Neuron (in vitro differentiated cells): ENCODE measurements at regions not wholly inside any gene's neighbourhood (a gene's known extent, or its start where the extent isn't known, plus 50 kb on each side); places are given as distances from the start of the nearest gene placed in this dataset.

Source experiments
- H2AFZ ChIP-seq: one replicate; pipeline ENCODE4 v1.6.1; 2013; ENCODE audit warnings: low read depth, mild to moderate bottlenecking, inconsistent platforms, low read length, moderate library complexity
- H3K27me3 ChIP-seq: one replicate; pipeline ENCODE4 v1.6.1; 2013; ENCODE audit warnings: low read length; ENCODE audit not compliant: insufficient read depth
- H3K36me3 ChIP-seq: one replicate; pipeline ENCODE4 v1.6.1; 2013; ENCODE audit warnings: low read length; ENCODE audit not compliant: insufficient read depth
- H3K4me1 ChIP-seq: one replicate; pipeline ENCODE4 v1.6.1; 2013; ENCODE audit warnings: low read length; ENCODE audit not compliant: insufficient read depth
- H3K4me3 ChIP-seq: 2 replicates; pipeline ENCODE4 v1.5.1; 2013; ENCODE audit warnings: mild to moderate bottlenecking, low read length, moderate library complexity
- H3K9me3 ChIP-seq: one replicate; pipeline ENCODE4 v1.6.1; 2013; ENCODE audit warnings: low read length

DNA sequence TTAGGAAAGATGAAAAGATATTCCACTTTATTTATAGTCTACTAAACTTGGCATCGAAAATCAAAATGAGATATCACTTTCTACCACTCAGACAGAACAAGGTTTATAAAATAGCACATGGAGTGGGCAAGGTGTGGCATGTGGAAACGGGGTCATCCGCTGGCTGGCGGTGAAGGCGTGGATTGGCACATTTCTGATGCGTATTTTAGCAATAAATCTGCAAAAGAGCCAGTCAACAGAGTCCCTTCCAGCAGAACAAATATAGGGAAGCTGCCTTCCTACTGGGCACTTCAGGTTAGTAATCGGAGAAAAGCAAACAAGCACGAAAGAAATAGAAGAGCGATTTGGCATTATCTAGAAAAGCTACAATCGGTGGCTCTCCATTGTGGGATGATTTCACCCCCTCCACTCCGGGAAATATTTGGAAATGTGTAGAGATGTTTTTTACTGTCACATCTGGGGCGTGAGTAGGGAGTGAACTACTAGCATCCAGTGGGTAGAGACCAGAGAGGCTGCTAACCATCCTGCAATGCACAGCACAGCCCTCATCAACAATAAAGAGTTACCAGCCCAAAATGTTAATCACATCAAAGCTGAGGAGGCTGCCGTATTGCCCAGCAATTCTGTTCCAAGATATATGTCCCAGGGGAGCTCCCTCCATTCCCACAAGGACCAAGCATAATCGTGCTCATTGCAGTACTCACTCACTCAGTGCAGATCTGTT is 116.1 kb upstream of the PEG3 start:
- no peaks in the 10 kb centered on the region for H3K27me3 ChIP-seq
- H2AFZ ChIP-seq = no peak overlapping the region
- no peak overlapping the region for H3K4me3 ChIP-seq
- H3K36me3 ChIP-seq = no peaks in the 10 kb centered on the region
- peaks cover 32% of the 10 kb centered on the region for H3K4me1 ChIP-seq
- no peaks in the 10 kb centered on the region for H3K9me3 ChIP-seq

DNA sequence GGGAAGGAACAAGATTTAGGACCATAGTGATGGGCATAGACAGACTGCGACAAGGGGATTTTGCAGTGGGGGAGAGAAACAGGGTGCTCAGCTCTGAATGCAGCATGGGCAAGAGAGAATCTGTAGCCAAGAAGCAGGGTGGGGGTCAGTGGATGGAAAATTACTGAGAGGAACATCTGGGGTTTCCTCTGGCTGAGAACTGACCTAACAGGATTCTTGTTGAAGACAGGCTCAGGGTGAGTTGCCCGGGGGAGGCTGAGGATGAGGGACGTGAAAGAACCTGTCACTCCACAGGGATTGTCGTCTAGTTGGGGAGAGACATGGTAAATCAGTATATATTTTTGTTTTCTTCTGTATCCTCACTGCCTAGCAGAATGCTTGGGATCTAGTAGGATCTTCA is 118.7 kb upstream of the PEG3 start:
- Histone ChIP-seq H2AFZ (no peak overlapping the region), H3K9me3 (no peaks in the 10 kb centered on the region)

DNA sequence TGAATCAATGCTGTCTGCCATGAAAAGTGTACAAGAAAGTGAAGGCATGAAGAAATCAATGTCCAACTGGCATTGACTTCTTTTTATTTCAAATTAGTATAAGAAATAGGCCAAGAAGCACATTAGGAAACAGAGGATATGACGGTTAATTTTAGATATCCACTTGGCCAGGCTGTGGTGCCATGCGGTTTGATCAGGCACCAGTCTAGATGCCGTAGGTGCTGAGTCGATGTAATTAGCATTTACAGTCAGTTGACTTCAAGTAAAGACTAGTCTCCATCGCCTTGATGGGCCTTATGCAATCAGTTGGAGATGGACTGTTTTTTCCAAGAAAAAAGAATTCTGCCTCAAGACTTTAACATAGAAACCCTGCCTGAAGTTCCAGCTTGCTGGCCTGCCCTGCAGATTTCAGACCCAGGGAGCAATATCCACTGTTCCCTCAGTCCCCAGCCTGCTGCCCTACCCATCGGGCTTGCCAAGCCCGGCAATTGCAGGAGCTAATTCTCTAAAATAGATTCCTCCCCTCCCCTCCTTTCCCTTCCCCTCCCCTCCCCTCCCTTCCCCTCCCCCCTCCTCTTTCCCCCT is 120.5 kb upstream of the PEG3 start:
- Histone ChIP-seq H3K27me3 (no peaks in the 10 kb centered on the region), H3K4me3 (no peak overlapping the region), H3K4me1 (peaks cover 40% of the 10 kb centered on the region), H3K36me3 (no peaks in the 10 kb centered on the region), H3K9me3 (no peaks in the 10 kb centered on the region), H2AFZ (no peak overlapping the region)

More for the DNA sequence above, 118.7 kb upstream of the PEG3 start:
- H3K36me3 ChIP-seq = no peaks in the 10 kb centered on the region
- H3K27me3 ChIP-seq = no peaks in the 10 kb centered on the region
- H3K4me1 ChIP-seq = peaks cover 29% of the 10 kb centered on the region
- no peak overlapping the region for H3K4me3 ChIP-seq

DNA sequence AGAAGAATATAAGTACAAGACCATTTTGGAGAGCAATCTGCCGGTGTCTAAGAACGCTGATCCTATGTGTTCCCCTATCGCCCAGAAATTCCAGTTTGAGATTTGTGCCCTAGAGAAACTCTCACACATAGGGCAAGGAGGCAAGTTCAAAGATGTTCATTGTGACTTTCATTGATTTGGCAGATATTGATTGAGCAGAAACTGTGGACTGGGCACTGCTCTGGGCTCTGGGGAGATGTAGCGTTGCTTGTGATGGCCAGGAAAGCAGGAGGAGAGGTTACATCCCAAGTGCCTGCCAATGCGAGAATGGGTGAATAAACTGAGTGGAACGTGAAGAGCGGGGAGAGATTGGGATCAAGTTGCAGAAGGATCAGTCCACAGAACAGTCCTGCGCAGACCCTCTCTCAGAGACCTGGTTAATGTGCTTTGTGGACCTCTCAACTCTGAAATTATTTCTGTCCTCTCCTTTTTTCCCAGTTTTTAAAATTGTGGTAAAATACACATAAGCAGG is 123.9 kb upstream of the PEG3 start:
- Histone ChIP-seq H3K27me3 (peaks cover 3% of the 10 kb centered on the region), H3K4me1 (peaks cover 33% of the 10 kb centered on the region), H2AFZ (no peak overlapping the region), H3K36me3 (no peaks in the 10 kb centered on the region), H3K9me3 (no peaks in the 10 kb centered on the region), H3K4me3 (no peak overlapping the region)

DNA sequence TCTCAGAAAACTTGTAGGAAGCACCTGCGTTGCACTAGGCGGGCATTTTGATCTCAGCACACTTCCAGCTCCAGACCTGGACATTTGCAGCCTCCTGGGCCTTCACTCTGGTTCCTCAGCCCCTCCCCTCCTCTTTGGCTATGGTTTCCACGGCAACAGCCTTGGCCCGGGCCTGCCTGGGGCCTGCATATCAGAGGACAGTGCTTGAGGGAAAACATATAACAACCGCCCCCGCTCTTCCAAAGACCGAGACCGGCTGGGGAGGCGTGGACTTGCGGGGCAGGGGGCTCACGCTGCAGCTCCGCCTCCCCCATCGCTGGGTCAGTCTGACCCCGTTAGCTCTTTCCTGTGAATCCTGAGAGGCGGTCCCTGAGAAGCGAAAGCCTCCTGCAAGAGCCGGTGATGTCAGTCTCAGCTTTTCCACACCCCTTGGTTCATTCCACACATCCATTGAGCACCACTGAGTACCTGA is 125.7 kb upstream of the PEG3 start:
- Histone ChIP-seq H3K36me3 (no peaks in the 10 kb centered on the region), H2AFZ (no peak overlapping the region), H3K4me3 (no peak overlapping the region), H3K27me3 (peaks cover 3% of the 10 kb centered on the region), H3K4me1 (peaks cover 33% of the 10 kb centered on the region), H3K9me3 (no peaks in the 10 kb centered on the region)

DNA sequence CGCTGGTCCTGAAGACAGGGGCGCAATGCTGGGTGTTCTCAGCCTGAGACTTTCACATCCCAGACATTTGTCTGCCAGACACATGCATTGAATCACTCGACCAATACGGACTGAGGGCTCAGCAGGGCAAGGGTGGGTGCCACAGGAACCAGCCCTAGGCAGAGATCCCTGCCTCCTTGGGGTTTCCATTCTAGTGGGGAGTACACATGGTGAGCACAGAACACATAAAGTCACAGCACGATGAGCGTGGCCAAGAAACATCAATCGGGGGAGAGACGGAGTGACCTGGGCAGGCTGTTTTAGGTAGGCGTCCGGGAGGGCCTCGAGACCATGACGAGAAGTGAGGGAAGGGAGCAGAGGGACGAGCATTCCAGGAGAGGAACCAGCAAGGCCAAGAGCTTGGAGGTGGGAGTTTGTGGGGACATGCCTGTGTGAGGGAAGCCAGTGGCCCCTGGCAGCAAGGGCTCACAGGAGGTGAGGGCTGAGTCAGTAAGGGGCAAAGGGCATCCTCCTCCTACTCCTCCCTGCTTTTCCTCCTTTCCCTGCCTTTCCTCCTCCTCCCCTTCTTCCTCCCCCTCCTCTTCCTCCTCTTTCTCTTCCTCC is 126.3 kb upstream of the PEG3 start:
- H3K4me3 ChIP-seq = no peak overlapping the region

DNA sequence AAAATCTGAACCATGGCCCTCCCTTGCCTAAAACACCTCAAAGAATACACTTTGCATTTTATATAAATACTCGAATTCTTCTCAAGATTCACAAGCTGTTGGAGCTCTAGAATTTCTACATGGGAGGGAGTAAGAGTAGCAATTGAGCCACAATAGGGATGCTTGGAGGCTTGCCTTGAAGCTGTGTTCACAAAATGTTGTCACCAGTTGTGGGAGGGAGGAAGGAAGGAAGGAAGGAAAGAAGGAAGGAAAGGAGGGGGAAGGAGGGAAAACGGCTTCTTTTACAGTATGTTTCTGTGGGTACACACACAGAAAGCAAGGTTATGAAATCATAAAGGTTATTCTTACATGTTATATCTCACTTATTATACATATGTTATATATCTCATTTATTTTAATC is 128.6 kb upstream of the PEG3 start:
- H3K4me1 ChIP-seq = peaks cover 32% of the 10 kb centered on the region
- no peak overlapping the region for H3K4me3 ChIP-seq
- no peaks in the 10 kb centered on the region for H3K36me3 ChIP-seq
- peaks cover 3% of the 10 kb centered on the region for H3K27me3 ChIP-seq
- no peaks in the 10 kb centered on the region for H3K9me3 ChIP-seq
- no peak overlapping the region for H2AFZ ChIP-seq

More for the DNA sequence above, 126.3 kb upstream of the PEG3 start:
- Histone ChIP-seq H3K9me3 (no peaks in the 10 kb centered on the region), H3K27me3 (peaks cover 3% of the 10 kb centered on the region), H3K36me3 (no peaks in the 10 kb centered on the region), H2AFZ (no peak overlapping the region), H3K4me1 (peaks cover 33% of the 10 kb centered on the region)

DNA sequence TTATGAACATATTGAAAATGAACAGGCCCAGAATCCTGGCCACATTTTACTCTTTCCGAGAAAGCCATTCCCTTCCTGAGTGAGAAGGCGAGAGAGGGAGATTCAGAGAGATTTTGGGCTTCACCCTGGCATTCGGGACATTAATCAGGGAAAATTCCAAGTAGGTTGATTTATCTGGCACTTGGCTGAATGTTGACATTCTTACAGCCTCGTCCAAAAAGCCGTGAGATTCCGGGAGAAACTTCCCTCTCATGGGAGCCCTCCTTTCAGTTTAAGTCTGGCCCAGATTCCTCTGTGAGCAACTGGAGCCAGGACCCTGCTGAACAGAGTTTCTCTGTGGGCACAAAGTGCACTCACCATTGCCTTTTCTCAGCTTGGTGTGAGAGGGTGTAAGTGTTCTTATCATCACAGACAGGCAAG is 129.2 kb upstream of the PEG3 start:
- peaks cover 33% of the 10 kb centered on the region for H3K4me1 ChIP-seq
- H3K27me3 ChIP-seq = peaks cover 3% of the 10 kb centered on the region
- no peaks in the 10 kb centered on the region for H3K9me3 ChIP-seq
- no peak overlapping the region for H2AFZ ChIP-seq
- H3K36me3 ChIP-seq = no peaks in the 10 kb centered on the region
- H3K4me3 ChIP-seq = no peak overlapping the region

DNA sequence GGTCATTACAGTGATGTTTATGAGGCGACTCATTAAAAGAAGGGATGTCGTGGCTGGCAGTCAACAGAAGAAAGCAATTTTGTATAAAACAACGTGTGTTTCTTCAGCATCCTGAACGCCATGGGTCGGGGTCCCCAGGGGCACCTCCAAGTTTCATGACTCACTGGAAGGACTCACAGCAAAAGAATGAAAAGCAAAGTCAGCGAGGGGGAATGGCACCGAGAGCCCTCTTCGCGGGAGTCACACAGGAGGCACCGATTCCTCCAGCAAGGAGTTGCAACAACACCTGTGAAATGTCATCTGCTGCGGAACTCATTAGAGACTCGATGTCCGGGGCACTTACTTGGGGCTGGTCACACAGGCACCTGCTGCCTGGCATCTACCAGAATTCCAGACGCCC is 130.7 kb upstream of the PEG3 start:
- Histone ChIP-seq H3K4me3 (no peak overlapping the region), H2AFZ (no peak overlapping the region), H3K36me3 (no peaks in the 10 kb centered on the region), H3K9me3 (no peaks in the 10 kb centered on the region), H3K27me3 (peaks cover 3% of the 10 kb centered on the region), H3K4me1 (peaks cover 34% of the 10 kb centered on the region)

DNA sequence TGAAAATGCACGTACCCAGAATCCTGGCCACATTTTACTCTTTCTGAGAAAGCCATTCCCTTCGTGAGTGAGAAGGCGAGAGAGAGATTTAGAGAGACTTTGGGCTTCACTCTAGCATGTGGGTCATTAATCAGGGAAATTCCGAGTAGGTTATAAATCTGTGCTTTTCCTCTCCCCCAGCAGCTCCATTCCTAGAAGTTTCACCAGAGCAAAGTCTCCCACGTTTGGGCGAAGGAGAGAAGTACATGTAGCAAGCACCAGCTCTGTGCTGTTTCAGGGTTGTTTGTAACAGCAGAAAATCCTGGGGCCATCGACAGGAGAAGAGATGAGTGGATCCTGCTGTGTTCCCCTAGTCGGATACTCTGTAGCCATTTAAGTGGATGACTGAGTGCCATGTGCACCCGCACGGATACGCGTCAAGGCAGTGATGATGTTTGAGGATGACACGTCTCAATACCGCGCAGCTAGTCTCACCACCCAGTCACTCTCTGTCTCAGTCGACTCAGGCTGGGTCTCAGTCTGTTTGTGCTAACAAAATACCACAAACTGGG is 131.8 kb upstream of the PEG3 start:
- Histone ChIP-seq H3K27me3 (peaks cover 3% of the 10 kb centered on the region), H3K4me3 (no peak overlapping the region), H3K9me3 (peaks cover under 1% of the 10 kb centered on the region), H3K36me3 (no peaks in the 10 kb centered on the region), H2AFZ (no peak overlapping the region), H3K4me1 (peaks cover 25% of the 10 kb centered on the region)

DNA sequence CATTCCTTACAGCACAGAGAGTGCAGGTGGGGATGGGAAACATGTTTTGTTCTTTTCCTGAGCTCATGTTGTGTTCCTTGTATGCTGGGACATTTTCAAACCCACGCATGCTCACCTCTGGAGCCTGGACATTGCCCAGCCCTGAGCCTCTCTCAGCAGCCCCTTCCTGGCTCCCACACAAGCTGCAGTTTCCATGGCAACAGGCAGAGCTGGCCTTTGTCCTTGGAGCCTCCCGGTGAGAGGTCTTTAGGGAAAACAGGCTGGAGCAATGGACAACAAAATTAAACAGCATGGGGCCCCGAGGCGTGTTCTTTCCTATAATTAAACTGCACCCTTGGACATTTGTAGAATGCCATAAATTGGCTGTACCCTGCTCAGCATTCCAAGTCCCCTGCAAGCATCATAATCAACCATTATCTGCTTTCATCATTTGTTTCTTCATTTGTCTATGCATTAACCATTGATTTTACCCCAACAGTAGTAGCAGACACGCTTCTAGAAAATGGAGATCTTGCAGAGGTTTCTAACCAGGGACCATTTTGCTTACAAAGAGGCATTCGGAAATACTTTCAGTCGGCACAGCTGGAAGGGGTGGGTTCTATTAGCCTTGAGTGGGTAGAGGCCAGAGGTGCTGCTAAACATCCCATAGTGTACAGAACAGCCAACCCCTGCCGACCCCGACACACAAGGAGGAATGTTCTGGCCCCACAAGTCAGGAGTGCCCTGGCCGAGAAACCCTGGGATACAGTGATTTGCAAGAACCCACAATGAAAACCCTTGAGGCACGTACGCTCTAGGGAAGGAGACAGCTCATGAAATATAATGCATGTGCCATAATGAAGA is 133.4 kb upstream of the PEG3 start:
- Histone ChIP-seq H2AFZ (no peak overlapping the region), H3K9me3 (peaks cover 4% of the 10 kb centered on the region), H3K27me3 (peaks cover 3% of the 10 kb centered on the region), H3K4me3 (no peak overlapping the region), H3K36me3 (no peaks in the 10 kb centered on the region), H3K4me1 (peaks cover 25% of the 10 kb centered on the region)

DNA sequence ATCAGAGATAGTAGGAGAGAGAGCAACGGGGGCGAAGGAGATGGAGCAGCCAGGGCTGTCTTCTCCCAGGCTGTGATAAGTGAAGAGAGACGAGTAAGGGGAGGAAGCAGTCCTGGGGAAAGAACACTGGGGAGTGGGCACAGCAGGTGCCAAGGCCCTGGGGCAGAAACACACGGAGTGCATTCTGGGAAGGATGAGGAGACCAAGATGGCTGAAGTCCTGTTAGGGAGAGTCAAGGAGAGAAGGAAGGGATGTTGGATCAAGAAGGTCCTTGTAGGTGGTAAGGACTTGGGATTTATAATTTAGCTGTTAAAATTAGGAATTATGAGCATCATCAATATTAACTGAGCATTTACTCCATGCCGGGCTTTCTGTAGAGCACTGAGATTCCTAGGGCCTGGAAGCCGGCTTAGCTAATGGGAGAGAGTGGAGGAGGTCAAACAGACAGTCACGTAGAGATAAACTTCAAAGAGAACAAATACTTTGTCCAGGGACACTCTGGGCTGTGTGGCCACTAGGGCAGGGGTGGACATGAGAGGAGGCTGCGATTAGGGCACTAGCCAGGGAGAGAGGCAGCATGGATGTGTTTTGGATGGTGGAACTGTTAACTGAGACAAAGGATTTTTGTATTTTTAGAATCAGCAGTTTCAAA is 134.2 kb upstream of the PEG3 start:
- Histone ChIP-seq H2AFZ (no peak overlapping the region), H3K4me1 (peaks cover 25% of the 10 kb centered on the region), H3K27me3 (no peaks in the 10 kb centered on the region), H3K9me3 (peaks cover 4% of the 10 kb centered on the region), H3K4me3 (no peak overlapping the region), H3K36me3 (no peaks in the 10 kb centered on the region)
